ENCODE measurements at regions not wholly inside any gene's neighbourhood (a gene's known extent, or its start where the extent isn't known, plus 50 kb on each side); places are given as distances from the start of the nearest gene placed in this dataset.

DNA sequence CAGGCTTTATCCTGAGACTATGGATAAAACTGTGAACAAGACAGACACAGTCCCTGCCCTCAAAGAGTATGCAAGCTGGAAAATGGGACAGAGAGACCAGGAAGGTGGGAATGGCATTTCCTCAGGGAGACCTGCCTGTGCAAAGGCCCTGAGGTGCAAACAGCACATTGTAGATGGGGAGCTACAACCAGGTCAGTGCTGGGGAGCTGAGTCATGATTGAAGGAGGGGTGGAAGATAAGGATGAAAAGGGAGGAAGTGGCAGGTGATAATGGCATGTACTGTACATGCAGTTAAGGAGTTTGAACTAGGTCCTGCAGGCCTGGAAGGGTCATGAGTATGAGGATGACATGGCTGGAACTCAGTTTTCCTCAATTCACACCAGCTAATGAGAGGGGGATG, 75.5 kb upstream of the BOD1 start (continued):
- TF ChIP-seq, protein P1, sequence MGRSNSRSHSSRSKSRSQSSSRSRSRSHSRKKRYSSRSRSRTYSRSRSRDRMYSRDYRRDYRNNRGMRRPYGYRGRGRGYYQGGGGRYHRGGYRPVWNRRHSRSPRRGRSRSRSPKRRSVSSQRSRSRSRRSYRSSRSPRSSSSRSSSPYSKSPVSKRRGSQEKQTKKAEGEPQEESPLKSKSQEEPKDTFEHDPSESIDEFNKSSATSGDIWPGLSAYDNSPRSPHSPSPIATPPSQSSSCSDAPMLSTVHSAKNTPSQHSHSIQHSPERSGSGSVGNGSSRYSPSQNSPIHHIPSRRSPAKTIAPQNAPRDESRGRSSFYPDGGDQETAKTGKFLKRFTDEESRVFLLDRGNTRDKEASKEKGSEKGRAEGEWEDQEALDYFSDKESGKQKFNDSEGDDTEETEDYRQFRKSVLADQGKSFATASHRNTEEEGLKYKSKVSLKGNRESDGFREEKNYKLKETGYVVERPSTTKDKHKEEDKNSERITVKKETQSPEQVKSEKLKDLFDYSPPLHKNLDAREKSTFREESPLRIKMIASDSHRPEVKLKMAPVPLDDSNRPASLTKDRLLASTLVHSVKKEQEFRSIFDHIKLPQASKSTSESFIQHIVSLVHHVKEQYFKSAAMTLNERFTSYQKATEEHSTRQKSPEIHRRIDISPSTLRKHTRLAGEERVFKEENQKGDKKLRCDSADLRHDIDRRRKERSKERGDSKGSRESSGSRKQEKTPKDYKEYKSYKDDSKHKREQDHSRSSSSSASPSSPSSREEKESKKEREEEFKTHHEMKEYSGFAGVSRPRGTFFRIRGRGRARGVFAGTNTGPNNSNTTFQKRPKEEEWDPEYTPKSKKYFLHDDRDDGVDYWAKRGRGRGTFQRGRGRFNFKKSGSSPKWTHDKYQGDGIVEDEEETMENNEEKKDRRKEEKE (IDR thresholded peaks at IDR 0.05; ENCODE audit: borderline replicate concordance in 1 of 2, control insufficient read depth in 1 of 2, low read depth in 2 of 2, low read length in 1 of 2): no peak
- no peak for TF ChIP-seq PPARD (CRISPR knock-in tag; IDR thresholded peaks at IDR 0.05)
- TF ChIP-seq, protein P2, sequence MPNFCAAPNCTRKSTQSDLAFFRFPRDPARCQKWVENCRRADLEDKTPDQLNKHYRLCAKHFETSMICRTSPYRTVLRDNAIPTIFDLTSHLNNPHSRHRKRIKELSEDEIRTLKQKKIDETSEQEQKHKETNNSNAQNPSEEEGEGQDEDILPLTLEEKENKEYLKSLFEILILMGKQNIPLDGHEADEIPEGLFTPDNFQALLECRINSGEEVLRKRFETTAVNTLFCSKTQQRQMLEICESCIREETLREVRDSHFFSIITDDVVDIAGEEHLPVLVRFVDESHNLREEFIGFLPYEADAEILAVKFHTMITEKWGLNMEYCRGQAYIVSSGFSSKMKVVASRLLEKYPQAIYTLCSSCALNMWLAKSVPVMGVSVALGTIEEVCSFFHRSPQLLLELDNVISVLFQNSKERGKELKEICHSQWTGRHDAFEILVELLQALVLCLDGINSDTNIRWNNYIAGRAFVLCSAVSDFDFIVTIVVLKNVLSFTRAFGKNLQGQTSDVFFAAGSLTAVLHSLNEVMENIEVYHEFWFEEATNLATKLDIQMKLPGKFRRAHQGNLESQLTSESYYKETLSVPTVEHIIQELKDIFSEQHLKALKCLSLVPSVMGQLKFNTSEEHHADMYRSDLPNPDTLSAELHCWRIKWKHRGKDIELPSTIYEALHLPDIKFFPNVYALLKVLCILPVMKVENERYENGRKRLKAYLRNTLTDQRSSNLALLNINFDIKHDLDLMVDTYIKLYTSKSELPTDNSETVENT (CRISPR knock-in tag; IDR thresholded peaks at IDR 0.05): no peak
- TF ChIP-seq, protein P3, sequence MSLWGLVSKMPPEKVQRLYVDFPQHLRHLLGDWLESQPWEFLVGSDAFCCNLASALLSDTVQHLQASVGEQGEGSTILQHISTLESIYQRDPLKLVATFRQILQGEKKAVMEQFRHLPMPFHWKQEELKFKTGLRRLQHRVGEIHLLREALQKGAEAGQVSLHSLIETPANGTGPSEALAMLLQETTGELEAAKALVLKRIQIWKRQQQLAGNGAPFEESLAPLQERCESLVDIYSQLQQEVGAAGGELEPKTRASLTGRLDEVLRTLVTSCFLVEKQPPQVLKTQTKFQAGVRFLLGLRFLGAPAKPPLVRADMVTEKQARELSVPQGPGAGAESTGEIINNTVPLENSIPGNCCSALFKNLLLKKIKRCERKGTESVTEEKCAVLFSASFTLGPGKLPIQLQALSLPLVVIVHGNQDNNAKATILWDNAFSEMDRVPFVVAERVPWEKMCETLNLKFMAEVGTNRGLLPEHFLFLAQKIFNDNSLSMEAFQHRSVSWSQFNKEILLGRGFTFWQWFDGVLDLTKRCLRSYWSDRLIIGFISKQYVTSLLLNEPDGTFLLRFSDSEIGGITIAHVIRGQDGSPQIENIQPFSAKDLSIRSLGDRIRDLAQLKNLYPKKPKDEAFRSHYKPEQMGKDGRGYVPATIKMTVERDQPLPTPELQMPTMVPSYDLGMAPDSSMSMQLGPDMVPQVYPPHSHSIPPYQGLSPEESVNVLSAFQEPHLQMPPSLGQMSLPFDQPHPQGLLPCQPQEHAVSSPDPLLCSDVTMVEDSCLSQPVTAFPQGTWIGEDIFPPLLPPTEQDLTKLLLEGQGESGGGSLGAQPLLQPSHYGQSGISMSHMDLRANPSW (CRISPR knock-in tag; IDR thresholded peaks at IDR 0.05): no peak
- no peak for TF ChIP-seq KLF13 (tag; IDR thresholded peaks at IDR 0.05; ENCODE audit: borderline replicate concordance, low read depth)
- no peak for TF ChIP-seq ZNF76 (CRISPR knock-in tag; IDR thresholded peaks at IDR 0.05; ENCODE audit: borderline replicate concordance)
- TF ChIP-seq TGIF2 (CRISPR knock-in tag; IDR thresholded peaks at IDR 0.05): no peak
- no peak for TF ChIP-seq SREBF1 (IDR thresholded peaks at IDR 0.05; ENCODE audit: borderline replicate concordance, low read depth, low read length)
- TF ChIP-seq NCOA6 (IDR thresholded peaks at IDR 0.05): no peak
- TF ChIP-seq, protein P4, sequence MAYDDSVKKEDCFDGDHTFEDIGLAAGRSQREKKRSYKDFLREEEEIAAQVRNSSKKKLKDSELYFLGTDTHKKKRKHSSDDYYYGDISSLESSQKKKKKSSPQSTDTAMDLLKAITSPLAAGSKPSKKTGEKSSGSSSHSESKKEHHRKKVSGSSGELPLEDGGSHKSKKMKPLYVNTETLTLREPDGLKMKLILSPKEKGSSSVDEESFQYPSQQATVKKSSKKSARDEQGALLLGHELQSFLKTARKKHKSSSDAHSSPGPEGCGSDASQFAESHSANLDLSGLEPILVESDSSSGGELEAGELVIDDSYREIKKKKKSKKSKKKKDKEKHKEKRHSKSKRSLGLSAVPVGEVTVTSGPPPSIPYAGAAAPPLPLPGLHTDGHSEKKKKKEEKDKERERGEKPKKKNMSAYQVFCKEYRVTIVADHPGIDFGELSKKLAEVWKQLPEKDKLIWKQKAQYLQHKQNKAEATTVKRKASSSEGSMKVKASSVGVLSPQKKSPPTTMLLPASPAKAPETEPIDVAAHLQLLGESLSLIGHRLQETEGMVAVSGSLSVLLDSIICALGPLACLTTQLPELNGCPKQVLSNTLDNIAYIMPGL (CRISPR knock-in tag; IDR thresholded peaks at IDR 0.05): no peak
- TF ChIP-seq, protein P5, sequence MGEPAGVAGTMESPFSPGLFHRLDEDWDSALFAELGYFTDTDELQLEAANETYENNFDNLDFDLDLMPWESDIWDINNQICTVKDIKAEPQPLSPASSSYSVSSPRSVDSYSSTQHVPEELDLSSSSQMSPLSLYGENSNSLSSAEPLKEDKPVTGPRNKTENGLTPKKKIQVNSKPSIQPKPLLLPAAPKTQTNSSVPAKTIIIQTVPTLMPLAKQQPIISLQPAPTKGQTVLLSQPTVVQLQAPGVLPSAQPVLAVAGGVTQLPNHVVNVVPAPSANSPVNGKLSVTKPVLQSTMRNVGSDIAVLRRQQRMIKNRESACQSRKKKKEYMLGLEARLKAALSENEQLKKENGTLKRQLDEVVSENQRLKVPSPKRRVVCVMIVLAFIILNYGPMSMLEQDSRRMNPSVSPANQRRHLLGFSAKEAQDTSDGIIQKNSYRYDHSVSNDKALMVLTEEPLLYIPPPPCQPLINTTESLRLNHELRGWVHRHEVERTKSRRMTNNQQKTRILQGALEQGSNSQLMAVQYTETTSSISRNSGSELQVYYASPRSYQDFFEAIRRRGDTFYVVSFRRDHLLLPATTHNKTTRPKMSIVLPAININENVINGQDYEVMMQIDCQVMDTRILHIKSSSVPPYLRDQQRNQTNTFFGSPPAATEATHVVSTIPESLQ (CRISPR knock-in tag; IDR thresholded peaks at IDR 0.05): no peak
- no peak for TF ChIP-seq ZNF785 (CRISPR knock-in tag; IDR thresholded peaks at IDR 0.05)
- no peak for TF ChIP-seq HIVEP1 (CRISPR knock-in tag; IDR thresholded peaks at IDR 0.05)
- TF ChIP-seq CCAR2 (IDR thresholded peaks at IDR 0.05; ENCODE audit: low read depth, low read length): no peak
- TF ChIP-seq PRPF4 (IDR thresholded peaks at IDR 0.05; ENCODE audit: insufficient read depth, low read depth, low read length, poor library complexity, severe bottlenecking): no peak
- no peak for TF ChIP-seq ZNF551 (CRISPR knock-in tag; IDR thresholded peaks at IDR 0.05)

All from K562 (cell line).